ENCODE measurements at regions not wholly inside any gene's neighbourhood (a gene's known extent, or its start where the extent isn't known, plus 50 kb on each side); places are given as distances from the start of the nearest gene placed in this dataset.
"Not testable (repeated sequence)": the region's sequence is repeated elsewhere in the genome, so short reads cannot be mapped to it uniquely, and the experiment has no call there.

DNA sequence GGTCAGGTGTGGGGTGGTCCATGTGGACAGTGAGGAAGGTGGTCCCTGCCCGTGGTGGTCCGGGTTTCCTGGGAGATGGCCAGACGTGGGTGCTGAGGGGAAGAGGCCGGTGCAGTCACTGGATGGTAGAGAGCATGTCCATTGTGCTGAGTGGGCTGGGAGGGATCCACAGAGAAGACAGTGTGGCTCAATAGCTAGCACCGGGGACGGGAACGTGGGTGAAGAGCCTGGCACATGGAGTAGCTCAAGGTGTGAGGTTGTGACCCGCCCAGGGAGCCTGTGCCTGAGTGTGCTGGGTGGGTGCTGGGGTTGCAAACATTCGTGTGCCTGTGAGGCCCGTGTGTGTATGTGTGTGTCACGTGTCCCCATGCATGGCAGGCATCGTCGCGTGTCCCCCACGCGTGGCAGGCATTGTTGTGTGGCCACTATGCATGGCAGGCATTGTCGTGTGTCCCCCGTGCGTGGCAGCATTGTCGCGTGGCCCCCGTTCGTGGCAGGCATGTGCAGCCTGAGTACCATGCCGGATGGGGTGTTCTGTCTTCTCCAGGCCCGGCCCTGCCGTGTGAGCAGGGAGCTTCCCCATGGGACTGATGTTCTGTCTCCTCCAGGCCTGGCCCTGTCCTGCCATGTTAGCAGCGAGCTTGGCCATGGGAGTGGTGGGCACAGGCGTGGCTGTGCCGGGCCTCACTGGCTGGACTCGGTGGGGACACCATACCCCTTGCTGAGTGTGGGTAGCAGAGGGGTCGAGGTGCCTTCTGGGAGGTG, 205.0 kb downstream of the TMEM121 start:
- TF ChIP-seq, protein P1, sequence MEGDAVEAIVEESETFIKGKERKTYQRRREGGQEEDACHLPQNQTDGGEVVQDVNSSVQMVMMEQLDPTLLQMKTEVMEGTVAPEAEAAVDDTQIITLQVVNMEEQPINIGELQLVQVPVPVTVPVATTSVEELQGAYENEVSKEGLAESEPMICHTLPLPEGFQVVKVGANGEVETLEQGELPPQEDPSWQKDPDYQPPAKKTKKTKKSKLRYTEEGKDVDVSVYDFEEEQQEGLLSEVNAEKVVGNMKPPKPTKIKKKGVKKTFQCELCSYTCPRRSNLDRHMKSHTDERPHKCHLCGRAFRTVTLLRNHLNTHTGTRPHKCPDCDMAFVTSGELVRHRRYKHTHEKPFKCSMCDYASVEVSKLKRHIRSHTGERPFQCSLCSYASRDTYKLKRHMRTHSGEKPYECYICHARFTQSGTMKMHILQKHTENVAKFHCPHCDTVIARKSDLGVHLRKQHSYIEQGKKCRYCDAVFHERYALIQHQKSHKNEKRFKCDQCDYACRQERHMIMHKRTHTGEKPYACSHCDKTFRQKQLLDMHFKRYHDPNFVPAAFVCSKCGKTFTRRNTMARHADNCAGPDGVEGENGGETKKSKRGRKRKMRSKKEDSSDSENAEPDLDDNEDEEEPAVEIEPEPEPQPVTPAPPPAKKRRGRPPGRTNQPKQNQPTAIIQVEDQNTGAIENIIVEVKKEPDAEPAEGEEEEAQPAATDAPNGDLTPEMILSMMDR (conservative IDR thresholded peaks at IDR 0.05; ENCODE audit: low read depth, low read length), result not testable (repeated sequence)
- not testable (repeated sequence) for TF ChIP-seq EZH2 (IDR thresholded peaks at IDR 0.05; ENCODE audit: borderline replicate concordance, low read depth, low read length, poor library complexity, severe bottlenecking)
